ENCODE measurements at regions not wholly inside any gene's neighbourhood (a gene's known extent, or its start where the extent isn't known, plus 50 kb on each side); places are given as distances from the start of the nearest gene placed in this dataset.

GRCh38 chr12:85639834-85640233, 196.4 kb downstream of the RASSF9 start:
- TF ChIP-seq POLR2A (IDR thresholded peaks at IDR 0.05) (no peak), CTCF (IDR thresholded peaks at IDR 0.05) (no peak)

Measured in lower leg skin (tissue), 3 donors.